ENCODE measurements at regions not wholly inside any gene's neighbourhood (a gene's known extent, or its start where the extent isn't known, plus 50 kb on each side); places are given as distances from the start of the nearest gene placed in this dataset.

- no peaks in the 10 kb centered on the region for H3K79me2 ChIP-seq (ENCODE audit: control insufficient read depth, insufficient read depth, low read length)
- H3K4me2 ChIP-seq (ENCODE audit: control insufficient read depth, extremely low read depth, insufficient read depth, low read depth, low read length): no peak overlapping the region
- no peaks in the 10 kb centered on the region for H3K4me1 ChIP-seq (ENCODE audit: control insufficient read depth, extremely low read depth, insufficient read depth, low read length)
- DNase-seq (ENCODE audit: low read depth, low spot score) (no peak), FAIRE-seq (no peak)
- TF ChIP-seq CTCF (optimal IDR thresholded peaks at IDR 0.05 in 1 of 3, IDR thresholded peaks at IDR 0.05 in 1 of 3, conservative IDR thresholded peaks at IDR 0.05 in 1 of 3; ENCODE audit: extremely low read depth in 1 of 3, insufficient read depth in 2 of 3, low read length in 3 of 3) (no peak), EZH2 (IDR thresholded peaks at IDR 0.05; ENCODE audit: low read length) (no peak)
- dilution Hi-C loops (cut with MboI; ENCODE audit: extremely low pct_ligation_motif_present, low sequenced_read_pairs): no loop called here
- H3K36me3 ChIP-seq (ENCODE audit: control insufficient read depth in 2 of 2, extremely low read depth in 1 of 2, insufficient read depth in 2 of 2, low read length in 2 of 2): no peaks in the 10 kb centered on the region
- no peaks in the 10 kb centered on the region for H3K27me3 ChIP-seq (ENCODE audit: control insufficient read depth, extremely low read depth, insufficient read depth, low read length)
- no peak overlapping the region for H2AFZ ChIP-seq (ENCODE audit: control insufficient read depth, low read length)
- H3K9me1 ChIP-seq (ENCODE audit: control insufficient read depth, extremely low read depth, insufficient read depth, low read length): no peaks in the 10 kb centered on the region
- no peak overlapping the region for H3K27ac ChIP-seq (ENCODE audit: control insufficient read depth, insufficient read depth, low read length)
- H3K4me3 ChIP-seq (ENCODE audit: control insufficient read depth in 2 of 3, extremely low read depth in 1 of 3, insufficient read depth in 2 of 3, low read depth in 1 of 3, low read length in 3 of 3): no peak overlapping the region
- no peaks in the 10 kb centered on the region for H4K20me1 ChIP-seq (ENCODE audit: control insufficient read depth, extremely low read depth, insufficient read depth, low read length)
- no peaks in the 10 kb centered on the region for H3K9me3 ChIP-seq (ENCODE audit: control insufficient read depth, low read depth, low read length)
- H3K9ac ChIP-seq (ENCODE audit: control insufficient read depth, extremely low read depth, insufficient read depth, low read length): no peak overlapping the region
Measured at GRCh38 chr1:234913278-234913649, 215.4 kb downstream of the TOMM20 start.

- no peak overlapping the region for H3K9ac ChIP-seq (ENCODE audit: control insufficient read depth, extremely low read depth, insufficient read depth, low read length)
- no peak overlapping the region for H2AFZ ChIP-seq (ENCODE audit: control insufficient read depth, low read length)
- H3K4me2 ChIP-seq (ENCODE audit: control insufficient read depth, extremely low read depth, insufficient read depth, low read depth, low read length): no peak overlapping the region
- no peak overlapping the region for H3K4me3 ChIP-seq (ENCODE audit: control insufficient read depth in 2 of 3, extremely low read depth in 1 of 3, insufficient read depth in 2 of 3, low read depth in 1 of 3, low read length in 3 of 3)
- H3K9me3 ChIP-seq (ENCODE audit: control insufficient read depth, low read depth, low read length): no peaks in the 10 kb centered on the region
- dilution Hi-C loops (cut with MboI; ENCODE audit: extremely low pct_ligation_motif_present, low sequenced_read_pairs): no loop called here
- H3K9me1 ChIP-seq (ENCODE audit: control insufficient read depth, extremely low read depth, insufficient read depth, low read length): no peaks in the 10 kb centered on the region
- DNase-seq (ENCODE audit: low read depth, low spot score) (no peak), FAIRE-seq (no peak)
- H3K27ac ChIP-seq (ENCODE audit: control insufficient read depth, insufficient read depth, low read length): no peak overlapping the region
- no peaks in the 10 kb centered on the region for H3K36me3 ChIP-seq (ENCODE audit: control insufficient read depth in 2 of 2, extremely low read depth in 1 of 2, insufficient read depth in 2 of 2, low read length in 2 of 2)
- H3K79me2 ChIP-seq (ENCODE audit: control insufficient read depth, insufficient read depth, low read length): no peaks in the 10 kb centered on the region
- no peaks in the 10 kb centered on the region for H3K4me1 ChIP-seq (ENCODE audit: control insufficient read depth, extremely low read depth, insufficient read depth, low read length)
- no peaks in the 10 kb centered on the region for H3K27me3 ChIP-seq (ENCODE audit: control insufficient read depth, extremely low read depth, insufficient read depth, low read length)
- H4K20me1 ChIP-seq (ENCODE audit: control insufficient read depth, extremely low read depth, insufficient read depth, low read length): no peaks in the 10 kb centered on the region
- TF ChIP-seq CTCF (optimal IDR thresholded peaks at IDR 0.05 in 1 of 3, IDR thresholded peaks at IDR 0.05 in 1 of 3, conservative IDR thresholded peaks at IDR 0.05 in 1 of 3; ENCODE audit: extremely low read depth in 1 of 3, insufficient read depth in 2 of 3, low read length in 3 of 3) (no peak), EZH2 (IDR thresholded peaks at IDR 0.05; ENCODE audit: low read length) (no peak)
Measured at GRCh38 chr1:234912548-234913277, 215.9 kb downstream of the TOMM20 start.
